ENCODE measurements at regions not wholly inside any gene's neighbourhood (a gene's known extent, or its start where the extent isn't known, plus 50 kb on each side); places are given as distances from the start of the nearest gene placed in this dataset.

DNA sequence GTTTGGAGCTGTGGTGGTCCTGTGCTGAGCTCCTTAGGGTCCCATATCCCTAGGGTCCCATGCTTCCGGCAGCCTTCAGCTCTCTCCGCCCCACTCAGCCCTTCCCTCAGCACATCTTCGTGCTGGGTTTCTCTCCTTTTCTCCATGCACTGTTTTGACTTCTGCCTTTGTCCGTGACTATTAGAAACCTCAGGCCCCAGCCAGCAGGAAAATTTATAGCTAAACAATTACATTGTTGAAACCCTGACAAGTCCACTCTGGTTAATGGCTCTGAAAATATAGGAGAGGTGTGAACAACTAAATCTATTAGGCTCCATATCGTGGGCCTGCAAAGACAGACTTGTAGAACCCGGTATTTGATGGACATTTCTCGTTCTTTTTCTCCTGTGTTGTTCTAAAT is 523.7 kb downstream of the CCDC171 start:
- DNase-seq (ENCODE audit: low read depth in 1 of 2, low spot score in 1 of 2), result no peak
- CTCF ChIA-PET, result interaction anchor here (1.1 kb wide), 1 partner anchor 32 kb away, joined by 3 read pairs; no protein-coding TSS in a partner anchor

DNA sequence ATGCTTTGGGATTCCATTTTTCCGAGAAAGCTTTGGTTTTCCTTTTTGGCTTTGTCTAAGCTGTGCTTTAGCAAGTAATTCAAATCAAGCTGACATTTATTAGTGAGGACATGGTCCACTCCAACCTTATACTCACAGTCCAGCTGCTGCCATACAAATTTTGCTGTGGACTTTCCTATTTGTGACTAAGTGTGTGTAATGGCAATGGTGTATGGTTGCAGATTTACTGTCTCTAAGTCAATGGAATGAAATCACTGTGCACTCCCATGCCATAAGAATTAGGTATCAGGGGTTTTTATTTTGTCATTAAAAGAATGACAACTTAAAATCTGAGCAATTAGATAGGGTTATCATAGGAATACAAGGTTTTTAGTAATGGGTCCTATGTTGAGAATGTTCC is 530.0 kb downstream of the CCDC171 start:
- TF ChIP-seq BHLHE40 (IDR thresholded peaks at IDR 0.05; ENCODE audit: low read depth, low read length) (no peak), MAZ (IDR thresholded peaks at IDR 0.05; ENCODE audit: borderline replicate concordance, low read depth, low read length) (no peak), ZSCAN20 (CRISPR knock-in tag; IDR thresholded peaks at IDR 0.05) (no peak), RAD21 (conservative IDR thresholded peaks at IDR 0.05 in 1 of 2, IDR thresholded peaks at IDR 0.05 in 1 of 2) (no peak), CHD2 (IDR thresholded peaks at IDR 0.05; ENCODE audit: low read length, partially characterized antibody) (no peak), TFCP2L1 (CRISPR knock-in tag; IDR thresholded peaks at IDR 0.05) (no peak), CBX2 (IDR thresholded peaks at IDR 0.05; ENCODE audit: borderline replicate concordance, low read depth) (no peak), NR3C1 (IDR thresholded peaks at IDR 0.05) (no peak), FOSB (CRISPR knock-in tag; IDR thresholded peaks at IDR 0.05) (no peak), ATOH8 (CRISPR knock-in tag; IDR thresholded peaks at IDR 0.05; ENCODE audit: low read depth) (no peak), KDM1A (IDR thresholded peaks at IDR 0.05; ENCODE audit: low read depth) (no peak), CTCF (IDR thresholded peaks at IDR 0.05) (no peak)
- TF ChIP-seq, protein P1, sequence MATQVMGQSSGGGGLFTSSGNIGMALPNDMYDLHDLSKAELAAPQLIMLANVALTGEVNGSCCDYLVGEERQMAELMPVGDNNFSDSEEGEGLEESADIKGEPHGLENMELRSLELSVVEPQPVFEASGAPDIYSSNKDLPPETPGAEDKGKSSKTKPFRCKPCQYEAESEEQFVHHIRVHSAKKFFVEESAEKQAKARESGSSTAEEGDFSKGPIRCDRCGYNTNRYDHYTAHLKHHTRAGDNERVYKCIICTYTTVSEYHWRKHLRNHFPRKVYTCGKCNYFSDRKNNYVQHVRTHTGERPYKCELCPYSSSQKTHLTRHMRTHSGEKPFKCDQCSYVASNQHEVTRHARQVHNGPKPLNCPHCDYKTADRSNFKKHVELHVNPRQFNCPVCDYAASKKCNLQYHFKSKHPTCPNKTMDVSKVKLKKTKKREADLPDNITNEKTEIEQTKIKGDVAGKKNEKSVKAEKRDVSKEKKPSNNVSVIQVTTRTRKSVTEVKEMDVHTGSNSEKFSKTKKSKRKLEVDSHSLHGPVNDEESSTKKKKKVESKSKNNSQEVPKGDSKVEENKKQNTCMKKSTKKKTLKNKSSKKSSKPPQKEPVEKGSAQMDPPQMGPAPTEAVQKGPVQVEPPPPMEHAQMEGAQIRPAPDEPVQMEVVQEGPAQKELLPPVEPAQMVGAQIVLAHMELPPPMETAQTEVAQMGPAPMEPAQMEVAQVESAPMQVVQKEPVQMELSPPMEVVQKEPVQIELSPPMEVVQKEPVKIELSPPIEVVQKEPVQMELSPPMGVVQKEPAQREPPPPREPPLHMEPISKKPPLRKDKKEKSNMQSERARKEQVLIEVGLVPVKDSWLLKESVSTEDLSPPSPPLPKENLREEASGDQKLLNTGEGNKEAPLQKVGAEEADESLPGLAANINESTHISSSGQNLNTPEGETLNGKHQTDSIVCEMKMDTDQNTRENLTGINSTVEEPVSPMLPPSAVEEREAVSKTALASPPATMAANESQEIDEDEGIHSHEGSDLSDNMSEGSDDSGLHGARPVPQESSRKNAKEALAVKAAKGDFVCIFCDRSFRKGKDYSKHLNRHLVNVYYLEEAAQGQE (IDR thresholded peaks at IDR 0.05), result no peak
- ChIA-PET POLR2A (no interaction called here), CTCF (interaction anchor here (1.4 kb wide), 1 partner anchor 209 kb away, joined by 3 read pairs; no protein-coding TSS in a partner anchor)
- no peak overlapping the region for H3K27ac ChIP-seq
- 62% methylated on average over 1 of the region's 1 CpG for WGBS (ENCODE audit: missing lambda C conversion rate)
- ATAC-seq (no peak), DNase-seq (ENCODE audit: low read depth in 1 of 2, low spot score in 1 of 2) (no peak), FAIRE-seq (no peak)
- H3K9me3 ChIP-seq, result peaks cover 8% of the 10 kb centered on the region
- no peak overlapping the region for H3K4me2 ChIP-seq
- H3K4me1 ChIP-seq, result no peaks in the 10 kb centered on the region
- H3K4me3 ChIP-seq, result no peak overlapping the region

More for the DNA sequence above, 523.7 kb downstream of the CCDC171 start:
- Histone ChIP-seq H3K4me1 (no peaks in the 10 kb centered on the region), H3K27ac (no peak overlapping the region), H3K4me3 (no peak overlapping the region), H3K9me3 (no peaks in the 10 kb centered on the region), H3K4me2 (no peak overlapping the region)
- no peak for FAIRE-seq
- POLR2A ChIA-PET, result no interaction called here
- no peak for ATAC-seq
- no peak for TF ChIP-seq NFE2L2 (conservative IDR thresholded peaks at IDR 0.05; ENCODE audit: low read length)
- no peak for TF ChIP-seq EP300 (IDR thresholded peaks at IDR 0.05)
- no peak for TF ChIP-seq EHMT2 (IDR thresholded peaks at IDR 0.05; ENCODE audit: low read depth)
- TF ChIP-seq CEBPB (IDR thresholded peaks at IDR 0.05), result no peak
- TF ChIP-seq SREBF2 (IDR thresholded peaks at IDR 0.05), result no peak
- no peak for TF ChIP-seq CHD4 (IDR thresholded peaks at IDR 0.05; ENCODE audit: borderline replicate concordance)
- TF ChIP-seq MAFK (IDR thresholded peaks at IDR 0.05; ENCODE audit: partially characterized antibody), result no peak
- TF ChIP-seq HOXB5 (CRISPR knock-in tag; IDR thresholded peaks at IDR 0.05), result no peak
- no peak for TF ChIP-seq KDM5A (IDR thresholded peaks at IDR 0.05)
- no peak for TF ChIP-seq SMC3 (IDR thresholded peaks at IDR 0.05)
- TF ChIP-seq, protein P2, sequence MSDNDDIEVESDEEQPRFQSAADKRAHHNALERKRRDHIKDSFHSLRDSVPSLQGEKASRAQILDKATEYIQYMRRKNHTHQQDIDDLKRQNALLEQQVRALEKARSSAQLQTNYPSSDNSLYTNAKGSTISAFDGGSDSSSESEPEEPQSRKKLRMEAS (IDR thresholded peaks at IDR 0.05), result no peak
- TF ChIP-seq EHF (CRISPR knock-in tag; IDR thresholded peaks at IDR 0.05), result no peak
- no peak for TF ChIP-seq KDM1A (IDR thresholded peaks at IDR 0.05; ENCODE audit: low read depth)
- TF ChIP-seq, protein P3, sequence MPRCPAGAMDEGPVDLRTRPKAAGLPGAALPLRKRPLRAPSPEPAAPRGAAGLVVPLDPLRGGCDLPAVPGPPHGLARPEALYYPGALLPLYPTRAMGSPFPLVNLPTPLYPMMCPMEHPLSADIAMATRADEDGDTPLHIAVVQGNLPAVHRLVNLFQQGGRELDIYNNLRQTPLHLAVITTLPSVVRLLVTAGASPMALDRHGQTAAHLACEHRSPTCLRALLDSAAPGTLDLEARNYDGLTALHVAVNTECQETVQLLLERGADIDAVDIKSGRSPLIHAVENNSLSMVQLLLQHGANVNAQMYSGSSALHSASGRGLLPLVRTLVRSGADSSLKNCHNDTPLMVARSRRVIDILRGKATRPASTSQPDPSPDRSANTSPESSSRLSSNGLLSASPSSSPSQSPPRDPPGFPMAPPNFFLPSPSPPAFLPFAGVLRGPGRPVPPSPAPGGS (IDR thresholded peaks at IDR 0.05), result no peak
- no peak for TF ChIP-seq ATOH8 (CRISPR knock-in tag; IDR thresholded peaks at IDR 0.05; ENCODE audit: low read depth)
- TF ChIP-seq ZC3H11A (IDR thresholded peaks at IDR 0.05), result no peak
- 55% methylated on average over 7 of the region's 7 CpGs for WGBS (ENCODE audit: missing lambda C conversion rate)
